Right atrium auricular region (tissue), 2 donors: ENCODE measurements at regions not wholly inside any gene's neighbourhood (a gene's known extent, or its start where the extent isn't known, plus 50 kb on each side); places are given as distances from the start of the nearest gene placed in this dataset.

Source experiments
- DNase-seq: peaks from one replicate; pipeline ENCODE4 v3.0.0-alpha.2; 2019; ENCODE audit warnings: low spot score
- H3K27ac ChIP-seq, 2 donors: fragments of 200-600 bp; sonication (generic); 1 replicate in 1 of 2; 2 replicates in 1 of 2; pipeline ENCODE4 v1.5.1; 2016 to 2019
- H3K27me3 ChIP-seq, 2 donors: fragments of 200-600 bp; sonication (generic); one replicate each; pipeline versions ENCODE4 v1.5.1 to v1.6.0; 2017 to 2019
- H3K36me3 ChIP-seq: fragments of 200-600 bp; sonication (generic); one replicate; pipeline ENCODE4 v1.5.1; 2016
- H3K4me1 ChIP-seq, 2 donors: fragments of 200-600 bp; sonication (generic); one replicate each; pipeline versions ENCODE4 v1.5.1 to v1.6.0; 2017 to 2019
- H3K4me3 ChIP-seq, 2 donors: fragments of 200-600 bp; sonication (generic); 1 replicate in 1 of 2; 2 replicates in 1 of 2; pipeline ENCODE4 v1.5.1; 2017 to 2019; ENCODE audit warnings: mild to moderate bottlenecking in 1 of 2, moderate library complexity in 1 of 2
- H3K9me3 ChIP-seq, 2 donors: fragments of 200-600 bp; sonication (generic); one replicate each; pipeline ENCODE4 v1.5.1; 2019
- TF ChIP-seq, protein P1 (sequence below), 2 donors: fragments of 200-600 bp; sonication (generic); IDR thresholded peaks; one replicate each; pipeline ENCODE4 v1.5.1; 2019; ENCODE audit warnings: antibody characterized with exemption in 2 of 2

- Histone ChIP-seq H3K9me3 (no peaks in the 10 kb centered on the region), H3K36me3 (no peaks in the 10 kb centered on the region), H3K4me1 (no peaks in the 10 kb centered on the region), H3K27ac (no peak overlapping the region), H3K4me3 (no peak overlapping the region), H3K27me3 (no peaks in the 10 kb centered on the region)
- TF ChIP-seq, protein P1, sequence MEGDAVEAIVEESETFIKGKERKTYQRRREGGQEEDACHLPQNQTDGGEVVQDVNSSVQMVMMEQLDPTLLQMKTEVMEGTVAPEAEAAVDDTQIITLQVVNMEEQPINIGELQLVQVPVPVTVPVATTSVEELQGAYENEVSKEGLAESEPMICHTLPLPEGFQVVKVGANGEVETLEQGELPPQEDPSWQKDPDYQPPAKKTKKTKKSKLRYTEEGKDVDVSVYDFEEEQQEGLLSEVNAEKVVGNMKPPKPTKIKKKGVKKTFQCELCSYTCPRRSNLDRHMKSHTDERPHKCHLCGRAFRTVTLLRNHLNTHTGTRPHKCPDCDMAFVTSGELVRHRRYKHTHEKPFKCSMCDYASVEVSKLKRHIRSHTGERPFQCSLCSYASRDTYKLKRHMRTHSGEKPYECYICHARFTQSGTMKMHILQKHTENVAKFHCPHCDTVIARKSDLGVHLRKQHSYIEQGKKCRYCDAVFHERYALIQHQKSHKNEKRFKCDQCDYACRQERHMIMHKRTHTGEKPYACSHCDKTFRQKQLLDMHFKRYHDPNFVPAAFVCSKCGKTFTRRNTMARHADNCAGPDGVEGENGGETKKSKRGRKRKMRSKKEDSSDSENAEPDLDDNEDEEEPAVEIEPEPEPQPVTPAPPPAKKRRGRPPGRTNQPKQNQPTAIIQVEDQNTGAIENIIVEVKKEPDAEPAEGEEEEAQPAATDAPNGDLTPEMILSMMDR (IDR thresholded peaks at IDR 0.05), result no peak
- no peak for DNase-seq
Measured at GRCh38 chr6:155854787-155855186, 399.1 kb upstream of the NOX3 start.

DNA sequence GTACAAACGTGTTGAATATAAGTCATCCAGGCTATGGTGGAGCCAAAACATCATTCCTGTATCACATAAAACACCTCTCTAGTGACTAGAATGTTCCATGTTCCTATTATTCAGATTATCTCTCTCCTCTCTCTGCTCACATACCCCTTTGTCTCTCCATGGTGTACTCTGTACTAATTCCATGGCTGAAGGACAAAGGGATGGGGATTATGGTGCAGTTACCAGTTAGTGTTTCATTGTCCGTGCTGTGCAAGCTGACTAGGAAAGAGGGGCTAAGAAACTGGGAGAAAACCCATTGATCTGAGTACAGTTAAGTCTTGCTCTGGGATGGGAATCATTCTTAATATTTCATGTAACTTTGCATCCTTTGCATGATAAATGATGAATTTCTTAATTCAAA, 397.4 kb upstream of the NOX3 start:
- Histone ChIP-seq H3K4me1 (no peaks in the 10 kb centered on the region), H3K9me3 (no peaks in the 10 kb centered on the region), H3K36me3 (no peaks in the 10 kb centered on the region), H3K27me3 (no peaks in the 10 kb centered on the region), H3K4me3 (no peak overlapping the region), H3K27ac (no peak overlapping the region)
- no peak for DNase-seq
- TF ChIP-seq, protein P1 (IDR thresholded peaks at IDR 0.05), result no peak

GRCh38 chr6:155850408-155850841, 394.8 kb upstream of the NOX3 start:
- TF ChIP-seq, protein P1 (IDR thresholded peaks at IDR 0.05), result no peak
- DNase-seq, result no peak
- Histone ChIP-seq H3K4me3 (no peak overlapping the region), H3K27ac (no peak overlapping the region), H3K4me1 (no peaks in the 10 kb centered on the region), H3K27me3 (no peaks in the 10 kb centered on the region), H3K36me3 (no peaks in the 10 kb centered on the region), H3K9me3 (peaks cover 0 to 5% of the 10 kb centered on the region in 2 donors)

- Histone ChIP-seq H3K9me3 (peaks cover 0 to 15% of the 10 kb centered on the region in 2 donors), H3K27ac (no peak overlapping the region), H3K27me3 (no peaks in the 10 kb centered on the region), H3K4me3 (no peak overlapping the region), H3K4me1 (no peaks in the 10 kb centered on the region), H3K36me3 (no peaks in the 10 kb centered on the region)
- TF ChIP-seq, protein P1 (IDR thresholded peaks at IDR 0.05), result no peak
- no peak for DNase-seq
Measured at GRCh38 chr6:155847711-155848110, 392.1 kb upstream of the NOX3 start.

DNA sequence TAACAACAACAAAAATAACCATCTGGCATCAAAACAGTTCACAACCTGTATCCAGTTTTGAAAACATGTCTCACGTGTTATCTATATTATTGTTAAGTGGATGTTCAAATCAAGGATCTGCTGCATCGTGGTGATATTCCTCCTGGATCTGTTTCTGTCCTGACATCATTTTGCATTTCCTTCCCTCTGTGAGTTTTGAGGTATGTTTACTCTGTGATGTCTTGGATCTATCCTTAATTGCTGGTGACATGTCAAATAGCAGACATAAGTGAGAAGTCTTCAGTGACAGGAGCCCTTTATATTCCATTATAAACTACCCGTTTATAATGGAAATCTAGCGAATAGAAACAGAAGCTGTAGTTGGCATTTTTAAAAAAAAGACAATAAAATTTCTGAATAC, 381.8 kb upstream of the NOX3 start:
- Histone ChIP-seq H3K4me3 (no peak overlapping the region), H3K36me3 (no peaks in the 10 kb centered on the region), H3K9me3 (no peaks in the 10 kb centered on the region), H3K27me3 (no peaks in the 10 kb centered on the region), H3K27ac (no peak overlapping the region), H3K4me1 (no peaks in the 10 kb centered on the region)
- no peak for DNase-seq
- TF ChIP-seq, protein P1 (IDR thresholded peaks at IDR 0.05), result no peak

GRCh38 chr6:155832596-155832995, 377.0 kb upstream of the NOX3 start:
- TF ChIP-seq, protein P1 (IDR thresholded peaks at IDR 0.05), result no peak
- DNase-seq, result no peak
- Histone ChIP-seq H3K4me1 (no peaks in the 10 kb centered on the region), H3K27me3 (no peaks in the 10 kb centered on the region), H3K36me3 (no peaks in the 10 kb centered on the region), H3K27ac (no peak overlapping the region), H3K9me3 (no peaks in the 10 kb centered on the region), H3K4me3 (no peak overlapping the region)
